ENCODE measurements at regions not wholly inside any gene's neighbourhood (a gene's known extent, or its start where the extent isn't known, plus 50 kb on each side); places are given as distances from the start of the nearest gene placed in this dataset.

DNA sequence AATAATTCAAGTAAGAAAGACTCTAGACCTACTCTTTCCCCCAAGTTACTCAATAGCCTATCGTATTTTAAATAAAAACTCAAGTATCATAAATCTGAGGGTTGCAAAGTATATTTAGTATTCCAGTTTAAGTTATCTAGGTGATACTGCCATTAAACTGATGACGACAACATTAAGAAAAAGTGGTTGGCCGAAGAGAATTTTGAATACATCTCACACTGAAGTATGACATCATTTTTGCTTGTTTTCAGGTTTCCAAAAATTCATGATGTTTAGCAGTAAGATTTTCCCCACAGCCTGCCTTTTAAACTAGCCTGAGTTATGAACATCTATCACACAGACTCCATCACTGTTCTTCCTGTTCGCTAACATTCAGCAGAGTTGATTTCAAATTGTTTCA lies 102.1 kb upstream of the RAB27B start:
- TF ChIP-seq, protein P1, sequence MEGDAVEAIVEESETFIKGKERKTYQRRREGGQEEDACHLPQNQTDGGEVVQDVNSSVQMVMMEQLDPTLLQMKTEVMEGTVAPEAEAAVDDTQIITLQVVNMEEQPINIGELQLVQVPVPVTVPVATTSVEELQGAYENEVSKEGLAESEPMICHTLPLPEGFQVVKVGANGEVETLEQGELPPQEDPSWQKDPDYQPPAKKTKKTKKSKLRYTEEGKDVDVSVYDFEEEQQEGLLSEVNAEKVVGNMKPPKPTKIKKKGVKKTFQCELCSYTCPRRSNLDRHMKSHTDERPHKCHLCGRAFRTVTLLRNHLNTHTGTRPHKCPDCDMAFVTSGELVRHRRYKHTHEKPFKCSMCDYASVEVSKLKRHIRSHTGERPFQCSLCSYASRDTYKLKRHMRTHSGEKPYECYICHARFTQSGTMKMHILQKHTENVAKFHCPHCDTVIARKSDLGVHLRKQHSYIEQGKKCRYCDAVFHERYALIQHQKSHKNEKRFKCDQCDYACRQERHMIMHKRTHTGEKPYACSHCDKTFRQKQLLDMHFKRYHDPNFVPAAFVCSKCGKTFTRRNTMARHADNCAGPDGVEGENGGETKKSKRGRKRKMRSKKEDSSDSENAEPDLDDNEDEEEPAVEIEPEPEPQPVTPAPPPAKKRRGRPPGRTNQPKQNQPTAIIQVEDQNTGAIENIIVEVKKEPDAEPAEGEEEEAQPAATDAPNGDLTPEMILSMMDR (IDR thresholded peaks at IDR 0.05 in 2 of 3, conservative IDR thresholded peaks at IDR 0.05 in 1 of 3; ENCODE audit: borderline replicate concordance in 1 of 3, insufficient read depth in 1 of 3, low read depth in 2 of 3, low read length in 2 of 3) = no peak
- TF ChIP-seq EGR1 (IDR thresholded peaks at IDR 0.05; ENCODE audit: low read depth) (no peak), POLR2A (IDR thresholded peaks at IDR 0.05; ENCODE audit: borderline replicate concordance, extremely low read depth, insufficient read depth, insufficient read length) (no peak), EZH2phosphoT487 (IDR thresholded peaks at IDR 0.05; ENCODE audit: borderline replicate concordance) (no peak), YY1 (IDR thresholded peaks at IDR 0.05; ENCODE audit: extremely low read depth, insufficient replicate concordance, low read depth, low read length) (no peak), POLR2AphosphoS5 (IDR thresholded peaks at IDR 0.05; ENCODE audit: low read depth, low read length) (no peak), SP1 (IDR thresholded peaks at IDR 0.05; ENCODE audit: low read depth) (no peak)
- TF ChIP-seq, protein P2, sequence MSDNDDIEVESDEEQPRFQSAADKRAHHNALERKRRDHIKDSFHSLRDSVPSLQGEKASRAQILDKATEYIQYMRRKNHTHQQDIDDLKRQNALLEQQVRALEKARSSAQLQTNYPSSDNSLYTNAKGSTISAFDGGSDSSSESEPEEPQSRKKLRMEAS (IDR thresholded peaks at IDR 0.05) = no peak

Measured in HCT116 (cell line).